Heart left ventricle (tissue), 16 donors: ENCODE measurements at regions not wholly inside any gene's neighbourhood (a gene's known extent, or its start where the extent isn't known, plus 50 kb on each side); places are given as distances from the start of the nearest gene placed in this dataset.

Experiments
- ATAC-seq, 4 donors: fragments of 200-7000 bp; cut with Tn5 transposase; one replicate each; pipeline ENCODE4 v1.9.1; 2020 to 2022; ENCODE audit warnings: moderate library complexity in 4 of 4, mild to moderate bottlenecking in 3 of 4, moderate number of reproducible peaks in 1 of 4
- DNase-seq, 5 donors: peaks; one replicate each; pipeline ENCODE4 v3.0.0-alpha.2; 2020
- H3K27ac ChIP-seq, 12 donors: fragments of 200-600 bp; sonication (generic) in 4 of 12; one replicate each; pipeline versions ENCODE4 v1.5.0 to v1.8.0; 2016 to 2022; ENCODE audit warnings: mild to moderate bottlenecking in 2 of 12
- H3K27me3 ChIP-seq, 9 donors: fragments of 200-600 bp; sonication (generic) in 2 of 9; one replicate each; pipeline versions ENCODE4 v1.5.1 to v1.8.0; 2016 to 2022; ENCODE audit warnings: mild to moderate bottlenecking in 3 of 9
- H3K36me3 ChIP-seq, 9 donors: fragments of 200-600 bp; sonication (generic) in 2 of 9; one replicate each; pipeline versions ENCODE4 v1.5.0 to v1.8.0; 2018 to 2022; ENCODE audit warnings: mild to moderate bottlenecking in 2 of 9
- H3K4me1 ChIP-seq, 12 donors: fragments of 200-600 bp; sonication (generic) in 4 of 12; one replicate each; pipeline versions ENCODE4 v1.5.0 to v1.8.0; 2016 to 2022; ENCODE audit warnings: mild to moderate bottlenecking in 3 of 12
- H3K4me3 ChIP-seq, 12 donors: fragments of 200-600 bp; sonication (generic) in 4 of 12; one replicate each; pipeline versions ENCODE4 v1.5.0 to v1.8.0; 2017 to 2022; ENCODE audit warnings: mild to moderate bottlenecking in 9 of 12, moderate library complexity in 4 of 12
- H3K9me3 ChIP-seq, 12 donors: fragments of 200-600 bp; sonication (generic) in 4 of 12; one replicate each; pipeline versions ENCODE4 v1.5.0 to v1.8.0; 2016 to 2022; ENCODE audit warnings: mild to moderate bottlenecking in 1 of 12
- CTCF ChIP-seq, 12 donors: fragments of 200-600 bp; sonication (generic) in 4 of 12; IDR thresholded peaks; one replicate each; pipeline versions ENCODE4 v1.5.0 to v1.8.0; 2018 to 2022; ENCODE audit warnings: antibody characterized with exemption in 12 of 12, mild to moderate bottlenecking in 5 of 12
- POLR2A ChIP-seq, 2 donors: fragments of 450-650 bp; IDR thresholded peaks; one replicate each; pipeline ENCODE4 v1.6.1; 2017; ENCODE audit warnings: antibody characterized with exemption in 2 of 2, mild to moderate bottlenecking in 2 of 2, moderate library complexity in 2 of 2
- WGBS, 4 donors: extraction: QIAGEN DNeasy Blood & Tissue Kit in 2 of 4; methylation state at CpG; one replicate each; pipeline versions ENCODE4 v1.1.5 to v1.1.7; 2013 to 2018; 5-methylcytosine and 5-hydroxymethylcytosine counted together
- intact Hi-C, 10 donors: fragments of 100-400 bp; cut with DNase I; formaldehyde crosslinking; loops; one replicate each; pipeline versions ENCODE4 v1.11.1 to v1.14.2; 2022
- donor health status: ischemic (EF 13 %, LVEDD 7.1; RV severe dilation, severe dysfunction).
- donor health status: healthy with polysubstance abuse.
- donor health status: DM: no; HTN: yes; CAD: no.
- donor health status: DM: no; HTN: no; CAD: no.
- donor health status: ischemic (EF 25% LVEDD 6.9; RV normal size, moderate dysfunction).
- donor health status: ischemic (EF 25% LVEDD 5.7; RV mildly dilated, moderate dysfunction).
- donor health status: healthy.
- donor health status: DM: yes; HTN: yes; CAD: no.
- donor health status: ischemic (EF 35%, LVEDD 5.7; RV mildly dilated, moderate dysfunction).
- donor health status: nonischemic (EF 11% LVEDD 7.7; RV severe dilation, severe dysfunction).
- donor health status: DM: yes; HTN: yes; CAD: no.
- donor health status: PGD.
- donor health status: ischemic (EF 29% LVEDD 5.4; RV normal size, mild dysfunction).
- donor health status: nonischemic (EF 23%, LVEDD 6.1; RV moderate dilation, normal function).

DNA sequence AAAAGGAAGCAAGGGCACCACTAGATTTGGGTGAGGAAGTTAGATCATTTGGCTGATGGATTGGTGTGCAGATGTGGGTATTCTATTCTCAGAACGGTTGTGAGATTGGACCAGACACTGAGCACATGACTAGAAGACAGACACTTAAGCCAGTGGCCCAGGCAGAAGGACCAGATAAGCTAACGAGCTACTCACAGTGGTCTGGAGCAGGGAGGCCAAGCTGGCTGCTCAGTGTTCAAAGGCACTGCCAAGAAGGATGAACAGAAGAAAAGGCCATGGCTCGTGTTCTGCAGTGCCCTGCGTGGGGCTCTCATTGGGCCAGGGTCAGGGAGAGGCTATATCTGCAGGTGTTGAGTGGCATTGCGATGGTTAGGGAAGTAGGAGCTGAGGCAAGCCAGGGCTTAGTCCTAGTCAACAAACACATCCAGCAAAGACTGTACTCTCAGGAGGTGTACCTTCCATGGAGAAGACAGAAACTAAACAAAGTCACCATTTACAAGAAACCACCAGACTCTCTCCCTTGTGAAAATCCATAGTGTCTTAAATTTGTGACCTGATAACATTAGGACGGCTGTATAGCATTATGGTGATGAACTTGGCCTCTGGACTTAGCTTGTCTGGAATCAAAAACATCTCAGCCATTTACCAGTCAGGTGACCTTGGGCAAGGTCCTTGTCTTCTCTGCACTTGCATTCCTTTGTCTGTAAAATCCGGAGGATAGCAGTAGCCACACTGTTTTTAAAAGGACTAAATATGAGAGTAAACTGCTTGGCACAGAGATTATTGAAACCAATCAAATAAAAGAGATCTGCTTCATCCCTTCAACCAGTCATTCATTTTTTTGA is 274.5 kb downstream of the SIPA1L2 start:
- Histone ChIP-seq H3K4me3 (no peak overlapping the region), H3K27me3 (no peaks in the 10 kb centered on the region), H3K4me1 (peaks cover 0 to 20% (median 3%) of the 10 kb centered on the region in 12 donors), H3K27ac (peak overlapping the region in 2 of 12 donors; percentile 21 to 49), H3K36me3 (no peaks in the 10 kb centered on the region), H3K9me3 (no peaks in the 10 kb centered on the region)
- TF ChIP-seq POLR2A (IDR thresholded peaks at IDR 0.05) = no peak
- TF ChIP-seq CTCF (IDR thresholded peaks at IDR 0.05) = no peak
- WGBS, 4 donors = 42 to 64% (median 49%) methylated on average over 7 of the region's 7 CpGs
- no peak for DNase-seq
- intact Hi-C loops = no loop called here
- ATAC-seq = peak; percentile 17 to 57 (median 36)

GRCh38 chr1:232353001-232353400 is 276.9 kb downstream of the SIPA1L2 start:
- TF ChIP-seq POLR2A (IDR thresholded peaks at IDR 0.05) (no peak), CTCF (IDR thresholded peaks at IDR 0.05) (no peak)
- intact Hi-C loops = no loop called here
- Histone ChIP-seq H3K36me3 (no peaks in the 10 kb centered on the region), H3K4me1 (peaks cover 0 to 20% (median 3%) of the 10 kb centered on the region in 12 donors), H3K9me3 (no peaks in the 10 kb centered on the region), H3K27me3 (no peaks in the 10 kb centered on the region), H3K27ac (no peak overlapping the region), H3K4me3 (no peak overlapping the region)
- WGBS, 4 donors = 61 to 79% (median 73%) methylated on average over 4 of the region's 4 CpGs
- DNase-seq = no peak
- no peak for ATAC-seq

- H3K4me1 ChIP-seq = peaks cover 0 to 20% (median 3%) of the 10 kb centered on the region in 12 donors
- H3K9me3 ChIP-seq = no peaks in the 10 kb centered on the region
- H3K4me3 ChIP-seq = no peak overlapping the region
- 88 to 93% (median 91%) methylated on average over 6 of the region's 6 CpGs for WGBS, 4 donors
- DNase-seq (no peak), ATAC-seq (no peak)
- H3K36me3 ChIP-seq = no peaks in the 10 kb centered on the region
- no peaks in the 10 kb centered on the region for H3K27me3 ChIP-seq
- intact Hi-C loops = no loop called here
- no peak for TF ChIP-seq CTCF (IDR thresholded peaks at IDR 0.05)
- TF ChIP-seq POLR2A (IDR thresholded peaks at IDR 0.05) = no peak
- H3K27ac ChIP-seq = no peak overlapping the region
Observed at GRCh38 chr1:232352366-232352765, 277.6 kb downstream of the SIPA1L2 start.

DNA sequence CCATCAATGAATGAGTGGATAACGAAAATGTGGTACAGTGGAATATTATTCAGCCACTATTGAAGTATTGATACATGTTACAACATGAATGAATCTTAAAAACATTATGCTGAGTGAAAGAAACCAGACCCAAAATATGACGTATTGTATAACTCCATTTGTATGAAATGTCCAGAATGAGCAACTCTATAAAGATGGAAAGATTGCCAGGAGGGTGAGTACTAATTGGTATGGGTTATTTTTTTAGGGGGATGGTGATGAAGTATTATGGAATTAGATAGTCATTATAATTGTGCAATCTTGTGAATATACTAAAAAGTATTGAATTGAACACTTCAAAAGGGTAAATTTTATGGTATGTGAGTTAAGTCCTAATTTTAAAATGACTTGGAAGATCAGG is 278.6 kb downstream of the SIPA1L2 start:
- no peaks in the 10 kb centered on the region for H3K27me3 ChIP-seq
- no peaks in the 10 kb centered on the region for H3K36me3 ChIP-seq
- no peak overlapping the region for H3K27ac ChIP-seq
- no peak for TF ChIP-seq POLR2A (IDR thresholded peaks at IDR 0.05)
- TF ChIP-seq CTCF (IDR thresholded peaks at IDR 0.05) = no peak
- H3K4me1 ChIP-seq = peaks cover 0 to 20% (median 3%) of the 10 kb centered on the region in 12 donors
- 93 to 96% (median 95%) methylated on average over 2 of the region's 2 CpGs for WGBS, 4 donors
- no peak overlapping the region for H3K4me3 ChIP-seq
- H3K9me3 ChIP-seq = no peaks in the 10 kb centered on the region
- DNase-seq (no peak), ATAC-seq (no peak)
- intact Hi-C loops = no loop called here
